Gastroesophageal sphincter (tissue), 4 donors: ENCODE measurements at regions not wholly inside any gene's neighbourhood (a gene's known extent, or its start where the extent isn't known, plus 50 kb on each side); places are given as distances from the start of the nearest gene placed in this dataset.

Source experiments
- ATAC-seq: fragments of 150-250 bp; one replicate; pipeline ENCODE4 v1.9.1; 2016; ENCODE audit warnings: mild to moderate bottlenecking, moderate library complexity
- H3K27ac ChIP-seq, 4 donors: fragments of 200-600 bp; sonication (generic) in 3 of 4; 1 replicate in 3 of 4; 2 replicates in 1 of 4; pipeline ENCODE4 v1.5.1; 2016 to 2019
- H3K27me3 ChIP-seq: fragments of 200-600 bp; sonication (generic); one replicate; pipeline ENCODE4 v1.5.1; 2019
- H3K36me3 ChIP-seq, 2 donors: fragments of 200-600 bp; sonication (generic); one replicate each; pipeline ENCODE4 v1.5.1; 2019; ENCODE audit warnings: control low read depth in 1 of 2
- H3K4me1 ChIP-seq, 3 donors: fragments of 200-600 bp; sonication (generic); 1 replicate in 2 of 3; 2 replicates in 1 of 3; pipeline ENCODE4 v1.5.1; 2016 to 2019; ENCODE audit warnings: control low read depth in 2 of 3
- H3K4me3 ChIP-seq, 2 donors: fragments of 200-600 bp; sonication (generic); one replicate each; pipeline ENCODE4 v1.5.1; 2019; ENCODE audit warnings: mild to moderate bottlenecking in 1 of 2, moderate library complexity in 1 of 2
- H3K9me3 ChIP-seq, 3 donors: fragments of 200-600 bp; sonication (generic); one replicate each; pipeline ENCODE4 v1.5.1; 2017 to 2019; ENCODE audit warnings: control low read depth in 2 of 3
- EP300 ChIP-seq: sonication (generic); formaldehyde crosslinking; IDR thresholded peaks from one replicate; pipeline ENCODE4 v1.6.1; 2017; ENCODE audit warnings: antibody characterized with exemption, mild to moderate bottlenecking
- POLR2A ChIP-seq, 2 donors: fragments of 450-650 bp; IDR thresholded peaks; one replicate each; pipeline ENCODE4 v1.6.1; 2017; ENCODE audit warnings: antibody characterized with exemption in 2 of 2, mild to moderate bottlenecking in 2 of 2, moderate library complexity in 1 of 2
- POLR2AphosphoS5 ChIP-seq: sonication (generic); formaldehyde crosslinking; IDR thresholded peaks from one replicate; pipeline ENCODE4 v1.6.1; 2017; ENCODE audit warnings: antibody characterized with exemption
- WGBS, 2 donors: methylation state at CpG; one replicate each; pipeline ENCODE4 v1.1.5; 2018; ENCODE audit warnings: low coverage in 1 of 2; 5-methylcytosine and 5-hydroxymethylcytosine counted together
- TF ChIP-seq, protein P1 (sequence below), 4 experiments: fragments of 200-600 bp in 2 of 4; fragments of 450-650 bp in 2 of 4; sonication (generic) in 1 of 4; IDR thresholded peaks; one replicate each; pipeline ENCODE4 v1.5.1; 2017 to 2019; ENCODE audit warnings: antibody characterized with exemption in 4 of 4, mild to moderate bottlenecking in 2 of 4, moderate library complexity in 2 of 4

DNA sequence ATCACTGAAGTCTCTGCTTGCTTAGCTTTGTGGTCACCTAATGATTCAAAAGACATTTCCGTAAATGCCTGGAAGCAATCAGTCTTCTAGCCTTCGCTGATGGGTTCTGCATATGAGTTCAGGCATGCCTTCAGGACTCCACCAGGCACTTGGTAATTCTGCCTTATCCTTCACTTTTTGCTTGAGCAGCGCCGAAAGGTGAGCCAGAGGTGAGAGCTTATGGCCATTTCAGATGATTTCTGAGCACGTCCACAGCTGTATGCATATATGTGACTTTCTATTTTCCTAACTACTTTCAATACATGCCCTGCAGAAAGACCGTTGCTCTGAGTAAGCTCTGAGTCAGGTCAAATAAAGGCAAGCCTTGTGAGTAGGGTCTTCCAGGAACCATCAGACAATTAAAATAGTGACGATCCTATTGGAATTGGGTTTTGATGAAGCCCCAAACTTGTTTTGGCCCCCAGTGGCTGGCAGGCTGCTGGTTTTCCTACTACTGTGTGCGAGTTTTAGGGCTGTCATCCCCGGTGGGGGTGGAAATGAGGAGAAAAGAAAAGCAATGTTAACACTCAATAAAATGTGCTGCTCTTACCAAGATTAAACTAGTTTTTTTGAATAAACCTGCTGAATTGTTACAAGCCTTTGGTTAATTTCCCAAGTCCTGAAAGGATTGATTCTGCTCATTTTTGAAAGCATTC is 154.4 kb upstream of the AKR1E2 start:
- no peaks in the 10 kb centered on the region for H3K36me3 ChIP-seq
- 82 to 87% methylated on average over 6 to 9 of the region's 9 CpGs for WGBS, 2 donors
- H3K9me3 ChIP-seq, result no peaks in the 10 kb centered on the region
- H3K27ac ChIP-seq, result peak overlapping the region in 2 of 4 donors; percentile 43 to 49
- H3K4me3 ChIP-seq, result no peak overlapping the region
- H3K4me1 ChIP-seq, result no peaks in the 10 kb centered on the region
- H3K27me3 ChIP-seq, result no peaks in the 10 kb centered on the region
- TF ChIP-seq POLR2A (IDR thresholded peaks at IDR 0.05), result no peak
- TF ChIP-seq EP300, result no peak
- TF ChIP-seq, protein P1, sequence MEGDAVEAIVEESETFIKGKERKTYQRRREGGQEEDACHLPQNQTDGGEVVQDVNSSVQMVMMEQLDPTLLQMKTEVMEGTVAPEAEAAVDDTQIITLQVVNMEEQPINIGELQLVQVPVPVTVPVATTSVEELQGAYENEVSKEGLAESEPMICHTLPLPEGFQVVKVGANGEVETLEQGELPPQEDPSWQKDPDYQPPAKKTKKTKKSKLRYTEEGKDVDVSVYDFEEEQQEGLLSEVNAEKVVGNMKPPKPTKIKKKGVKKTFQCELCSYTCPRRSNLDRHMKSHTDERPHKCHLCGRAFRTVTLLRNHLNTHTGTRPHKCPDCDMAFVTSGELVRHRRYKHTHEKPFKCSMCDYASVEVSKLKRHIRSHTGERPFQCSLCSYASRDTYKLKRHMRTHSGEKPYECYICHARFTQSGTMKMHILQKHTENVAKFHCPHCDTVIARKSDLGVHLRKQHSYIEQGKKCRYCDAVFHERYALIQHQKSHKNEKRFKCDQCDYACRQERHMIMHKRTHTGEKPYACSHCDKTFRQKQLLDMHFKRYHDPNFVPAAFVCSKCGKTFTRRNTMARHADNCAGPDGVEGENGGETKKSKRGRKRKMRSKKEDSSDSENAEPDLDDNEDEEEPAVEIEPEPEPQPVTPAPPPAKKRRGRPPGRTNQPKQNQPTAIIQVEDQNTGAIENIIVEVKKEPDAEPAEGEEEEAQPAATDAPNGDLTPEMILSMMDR (IDR thresholded peaks at IDR 0.05), result no peak
- no peak for TF ChIP-seq POLR2AphosphoS5
- ATAC-seq, result no peak

- H3K36me3 ChIP-seq, result no peaks in the 10 kb centered on the region
- no peaks in the 10 kb centered on the region for H3K4me1 ChIP-seq
- no peak overlapping the region for H3K4me3 ChIP-seq
- no peaks in the 10 kb centered on the region for H3K9me3 ChIP-seq
- no peaks in the 10 kb centered on the region for H3K27me3 ChIP-seq
- H3K27ac ChIP-seq, result peak overlapping the region in 2 of 4 donors; percentile 43 to 49
- no peak for ATAC-seq
- TF ChIP-seq POLR2A (IDR thresholded peaks at IDR 0.05), result no peak
Observed at GRCh38 chr10:4670737-4671136, 155.3 kb upstream of the AKR1E2 start.

DNA sequence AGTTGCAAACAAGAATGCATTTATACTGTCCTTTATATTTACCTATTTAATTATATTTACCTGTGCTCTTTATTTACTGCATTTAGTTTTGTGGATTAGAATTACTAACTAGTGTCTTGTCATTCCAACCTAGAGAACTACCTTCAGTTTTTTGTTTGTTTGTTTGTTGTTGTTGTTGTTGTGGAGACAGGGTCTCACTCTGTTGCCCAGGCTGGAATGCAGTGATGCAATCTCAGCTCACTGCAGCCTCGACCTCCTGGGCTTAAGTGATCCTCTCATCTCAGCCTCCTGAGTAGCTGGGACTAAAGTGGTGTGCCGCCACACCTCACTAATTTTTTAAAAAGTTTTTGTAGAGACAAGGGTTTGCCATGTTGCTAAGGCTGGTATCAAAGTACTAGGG is 156.4 kb upstream of the AKR1E2 start:
- Histone ChIP-seq H3K27ac (no peak overlapping the region), H3K4me3 (no peak overlapping the region)
- no peak for ATAC-seq

DNA sequence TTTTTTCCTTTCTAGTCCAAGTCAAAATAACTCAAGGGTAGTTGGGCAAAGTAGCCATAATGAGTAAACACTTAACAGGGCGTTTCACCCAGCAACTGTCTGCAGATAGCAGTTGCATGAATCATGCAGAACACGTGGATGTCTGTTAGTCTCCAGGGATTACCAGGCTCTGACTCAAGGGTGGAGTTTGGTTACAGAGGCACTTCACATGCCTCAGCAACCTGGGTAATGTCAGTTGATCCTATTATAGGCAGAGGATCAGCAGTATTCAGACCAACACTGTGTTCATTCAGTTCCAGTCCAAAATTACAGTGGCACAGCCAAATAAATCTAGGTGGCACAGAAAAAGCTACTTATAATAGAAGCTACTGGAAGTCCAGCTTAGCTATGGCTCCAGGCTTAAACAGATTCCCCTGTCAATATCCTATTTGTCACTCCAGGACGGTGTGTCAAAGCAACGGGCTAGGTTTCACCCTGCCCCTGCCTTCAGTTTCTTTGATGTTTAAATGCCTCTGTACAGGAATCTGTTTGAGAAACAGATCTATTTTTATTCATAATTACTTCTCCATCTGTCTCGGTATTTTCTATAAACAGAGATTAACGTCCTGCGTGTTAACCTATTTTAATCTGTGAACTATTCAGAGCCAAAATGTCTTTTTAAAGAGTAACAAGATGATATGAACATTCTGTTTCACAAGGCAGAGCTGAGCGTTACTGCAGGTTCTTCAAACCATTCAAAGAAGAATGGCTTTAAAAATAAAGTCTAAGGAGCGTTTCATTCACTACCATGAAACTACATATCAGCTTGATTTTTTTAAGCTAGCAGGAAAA is 162.6 kb upstream of the AKR1E2 start:
- Histone ChIP-seq H3K4me1 (peaks cover 14 to 47% (median 17%) of the 10 kb centered on the region in 3 donors), H3K36me3 (no peaks in the 10 kb centered on the region), H3K9me3 (no peaks in the 10 kb centered on the region), H3K27ac (peak overlapping the region; percentile 84 to 100 (median 94)), H3K4me3 (no peak overlapping the region), H3K27me3 (no peaks in the 10 kb centered on the region)
- ATAC-seq, result peak; percentile 93
- 14 to 16% methylated on average over 8 to 9 of the region's 9 CpGs for WGBS, 2 donors
- TF ChIP-seq, protein P1 (IDR thresholded peaks at IDR 0.05), result no peak
- TF ChIP-seq EP300, result peak; percentile 84
- peak; percentile 99 for TF ChIP-seq POLR2AphosphoS5

More for the DNA sequence above, 156.4 kb upstream of the AKR1E2 start:
- 83 to 100% methylated on average over 2 of the region's 2 CpGs for WGBS, 2 donors
- H3K27me3 ChIP-seq, result no peaks in the 10 kb centered on the region
- peaks cover 0 to 5% (median 2%) of the 10 kb centered on the region in 3 donors for H3K4me1 ChIP-seq
- no peaks in the 10 kb centered on the region for H3K36me3 ChIP-seq
- TF ChIP-seq POLR2AphosphoS5, result no peak
- TF ChIP-seq, protein P1 (IDR thresholded peaks at IDR 0.05), result no peak
- no peak for TF ChIP-seq POLR2A (IDR thresholded peaks at IDR 0.05)
- no peak for TF ChIP-seq EP300
- no peaks in the 10 kb centered on the region for H3K9me3 ChIP-seq

DNA sequence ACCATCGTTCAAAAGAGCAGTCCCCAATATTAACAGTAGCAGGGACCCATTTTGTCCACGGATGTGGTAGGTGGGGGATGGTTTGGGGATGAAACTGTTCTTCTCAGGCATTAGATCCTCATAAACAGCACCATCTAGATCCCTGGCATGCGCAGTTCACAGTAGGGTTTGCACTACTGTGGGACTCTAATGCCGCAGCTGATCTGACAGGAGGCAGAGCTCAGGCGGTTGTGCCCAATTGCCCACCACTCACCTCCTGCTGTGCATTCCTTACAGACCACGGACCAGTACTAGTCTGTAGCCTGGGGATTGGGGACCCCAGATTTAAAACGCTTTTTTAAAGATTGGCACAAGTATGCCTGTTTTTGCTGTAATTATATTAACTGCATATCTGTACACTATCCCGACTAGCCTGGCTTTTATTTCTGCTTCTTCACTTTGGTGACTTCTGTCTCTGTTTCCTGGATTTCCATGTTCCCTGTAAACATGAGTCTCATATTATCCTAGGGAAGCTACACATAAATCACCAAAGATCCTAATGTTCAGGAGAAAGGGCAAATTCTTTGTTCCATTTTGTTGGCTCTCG is 163.3 kb upstream of the AKR1E2 start:
- no peak overlapping the region for H3K4me3 ChIP-seq
- ATAC-seq, result no peak
- peaks cover 14 to 47% (median 17%) of the 10 kb centered on the region in 3 donors for H3K4me1 ChIP-seq
- TF ChIP-seq POLR2A (IDR thresholded peaks at IDR 0.05) (no peak), POLR2AphosphoS5 (no peak), EP300 (no peak)
- TF ChIP-seq, protein P1 (IDR thresholded peaks at IDR 0.05), result no peak
- WGBS, 2 donors, result 35 to 53% methylated on average over 5 to 9 of the region's 9 CpGs
- H3K9me3 ChIP-seq, result no peaks in the 10 kb centered on the region
- H3K27me3 ChIP-seq, result no peaks in the 10 kb centered on the region
- peak overlapping the region; percentile 84 to 100 (median 94) for H3K27ac ChIP-seq
- H3K36me3 ChIP-seq, result no peaks in the 10 kb centered on the region
